Retinal pigment epithelial cell (primary cell): ENCODE measurements at regions not wholly inside any gene's neighbourhood (a gene's known extent, or its start where the extent isn't known, plus 50 kb on each side); places are given as distances from the start of the nearest gene placed in this dataset.
A peak's percentile ranks its signal among the peaks of the same experiment; 100 is the strongest.

Experiments
- DNase-seq: peaks from one replicate; pipeline ENCODE4 v3.0.0-alpha.2; 2010; ENCODE audit warnings: low read depth
- H3K4me3 ChIP-seq: 2 replicates; pipeline ENCODE4 v1.5.1; 2011; ENCODE audit warnings: mild to moderate bottlenecking, low read length, control low read depth, moderate library complexity
- CTCF ChIP-seq: conservative IDR thresholded peaks from 2 replicates; pipeline ENCODE4 v1.5.1; 2011; ENCODE audit warnings: low read depth, low read length, control low read depth, inconsistent platforms

GRCh38 chr14:54105406-54105805 is 148.8 kb upstream of the BMP4 start:
- TF ChIP-seq CTCF: no peak
- H3K4me3 ChIP-seq: no peak overlapping the region
- DNase-seq: no peak

GRCh38 chr14:54105898-54106297 is 149.3 kb upstream of the BMP4 start:
- H3K4me3 ChIP-seq: no peak overlapping the region
- TF ChIP-seq CTCF: no peak
- no peak for DNase-seq

GRCh38 chr14:54106661-54107377 is 150.2 kb upstream of the BMP4 start:
- no peak overlapping the region for H3K4me3 ChIP-seq
- TF ChIP-seq CTCF: no peak
- peak; percentile 74 for DNase-seq

GRCh38 chr14:54108481-54109471 is 152.2 kb upstream of the BMP4 start:
- peak; percentile 65 for DNase-seq
- no peak overlapping the region for H3K4me3 ChIP-seq
- TF ChIP-seq CTCF: no peak

- TF ChIP-seq CTCF: no peak
- DNase-seq: no peak
- H3K4me3 ChIP-seq: no peak overlapping the region
These were observed 153.0 kb upstream of the BMP4 start for GRCh38 chr14:54109521-54110120.

GRCh38 chr14:54114941-54115340 is 158.3 kb upstream of the BMP4 start:
- DNase-seq: no peak
- no peak overlapping the region for H3K4me3 ChIP-seq
- TF ChIP-seq CTCF: no peak
